GM13977 (cell line): ENCODE measurements at regions not wholly inside any gene's neighbourhood (a gene's known extent, or its start where the extent isn't known, plus 50 kb on each side); places are given as distances from the start of the nearest gene placed in this dataset.

Experiments used
- DNase-seq: peaks from one replicate; pipeline ENCODE4 v3.0.0; 2012; ENCODE audit warnings: low spot score
- CTCF ChIP-seq: IDR thresholded peaks from 2 replicates; pipeline ENCODE4 v1.5.1; 2012; ENCODE audit warnings: mild to moderate bottlenecking, control low read depth; ENCODE audit not compliant: insufficient read depth; ENCODE audit errors: extremely low read depth, missing control alignments
- in situ Hi-C: fragments of 300-500 bp; cut with MboI; formaldehyde crosslinking; loops from one replicate; pipeline ENCODE4 v1.12.0; 2022; ENCODE audit warnings: low sequenced_read_pairs, low pct_unique_long_range_greater_than_20kb, mixed read lengths, inconsistent platforms; ENCODE audit not compliant: unreplicated experiment

GRCh38 chr2:65724336-65724735, 291.9 kb upstream of the SPRED2 start:
- in situ Hi-C loops, result no loop called here

GRCh38 chr2:65722028-65722778, 289.8 kb upstream of the SPRED2 start:
- no peak for DNase-seq
- in situ Hi-C loops, result no loop called here
- TF ChIP-seq CTCF, result no peak

More at GRCh38 chr2:65724336-65724735, 291.9 kb upstream of the SPRED2 start:
- no peak for DNase-seq
- no peak for TF ChIP-seq CTCF

GRCh38 chr2:65716698-65717097, 284.3 kb upstream of the SPRED2 start:
- in situ Hi-C loops, result no loop called here
- TF ChIP-seq CTCF, result no peak
- DNase-seq, result no peak

- in situ Hi-C loops, result no loop called here
- DNase-seq, result no peak
- TF ChIP-seq CTCF, result no peak
Observed at GRCh38 chr2:65715323-65715722, 282.9 kb upstream of the SPRED2 start.

GRCh38 chr2:65714866-65715265, 282.5 kb upstream of the SPRED2 start:
- in situ Hi-C loops, result no loop called here
- no peak for DNase-seq
- no peak for TF ChIP-seq CTCF

GRCh38 chr2:65711863-65712262, 279.5 kb upstream of the SPRED2 start:
- TF ChIP-seq CTCF, result no peak
- no peak for DNase-seq
- in situ Hi-C loops, result no loop called here
